ENCODE measurements at regions not wholly inside any gene's neighbourhood (a gene's known extent, or its start where the extent isn't known, plus 50 kb on each side); places are given as distances from the start of the nearest gene placed in this dataset.

DNA sequence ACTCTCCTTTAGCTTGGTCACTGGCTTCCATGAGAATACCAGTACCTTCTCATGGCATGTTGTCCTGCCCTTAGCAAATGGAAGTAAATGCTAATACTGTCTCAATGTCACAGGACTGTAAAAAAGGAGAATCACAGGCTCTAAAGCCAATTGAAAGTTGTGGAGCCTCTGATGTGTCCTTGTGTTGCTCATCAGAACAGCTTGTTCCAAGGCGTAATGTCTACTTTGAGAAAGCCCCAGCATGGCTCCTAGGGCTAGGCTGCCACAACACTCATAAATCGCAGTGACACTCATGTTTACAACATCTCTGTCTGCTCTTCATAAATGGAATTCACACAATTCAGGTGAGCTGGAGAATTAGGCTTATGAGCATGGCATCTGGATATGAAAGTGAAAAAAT is 94.9 kb downstream of the ACTL7B start:
- Histone ChIP-seq H3K4me3 (no peak overlapping the region), H3K27me3 (ENCODE audit: insufficient read depth in 3 of 3, low read length in 2 of 3) (no peaks in the 10 kb centered on the region), H3K9me3 (no peaks in the 10 kb centered on the region), H3K4me1 (no peaks in the 10 kb centered on the region), H3K36me3 (ENCODE audit: insufficient read depth in 1 of 2, low read depth in 1 of 2) (no peaks in the 10 kb centered on the region), H3K27ac (no peak overlapping the region)
- WGBS, 3 donors = 93 to 97% (median 95%) methylated on average over 2 of the region's 2 CpGs
- ATAC-seq = peak in 2 of 4 donors; percentile 62 to 74
- TF ChIP-seq, protein P1, sequence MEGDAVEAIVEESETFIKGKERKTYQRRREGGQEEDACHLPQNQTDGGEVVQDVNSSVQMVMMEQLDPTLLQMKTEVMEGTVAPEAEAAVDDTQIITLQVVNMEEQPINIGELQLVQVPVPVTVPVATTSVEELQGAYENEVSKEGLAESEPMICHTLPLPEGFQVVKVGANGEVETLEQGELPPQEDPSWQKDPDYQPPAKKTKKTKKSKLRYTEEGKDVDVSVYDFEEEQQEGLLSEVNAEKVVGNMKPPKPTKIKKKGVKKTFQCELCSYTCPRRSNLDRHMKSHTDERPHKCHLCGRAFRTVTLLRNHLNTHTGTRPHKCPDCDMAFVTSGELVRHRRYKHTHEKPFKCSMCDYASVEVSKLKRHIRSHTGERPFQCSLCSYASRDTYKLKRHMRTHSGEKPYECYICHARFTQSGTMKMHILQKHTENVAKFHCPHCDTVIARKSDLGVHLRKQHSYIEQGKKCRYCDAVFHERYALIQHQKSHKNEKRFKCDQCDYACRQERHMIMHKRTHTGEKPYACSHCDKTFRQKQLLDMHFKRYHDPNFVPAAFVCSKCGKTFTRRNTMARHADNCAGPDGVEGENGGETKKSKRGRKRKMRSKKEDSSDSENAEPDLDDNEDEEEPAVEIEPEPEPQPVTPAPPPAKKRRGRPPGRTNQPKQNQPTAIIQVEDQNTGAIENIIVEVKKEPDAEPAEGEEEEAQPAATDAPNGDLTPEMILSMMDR (IDR thresholded peaks at IDR 0.05) = no peak
- no peak for DNase-seq
- intact Hi-C loops (cut with DNase I) = loop anchor here in 1 of 2 donors (5.0 kb wide), 2 partner anchors 1274 to 1294 kb away; partner anchors contain the start of gene KLF4

DNA sequence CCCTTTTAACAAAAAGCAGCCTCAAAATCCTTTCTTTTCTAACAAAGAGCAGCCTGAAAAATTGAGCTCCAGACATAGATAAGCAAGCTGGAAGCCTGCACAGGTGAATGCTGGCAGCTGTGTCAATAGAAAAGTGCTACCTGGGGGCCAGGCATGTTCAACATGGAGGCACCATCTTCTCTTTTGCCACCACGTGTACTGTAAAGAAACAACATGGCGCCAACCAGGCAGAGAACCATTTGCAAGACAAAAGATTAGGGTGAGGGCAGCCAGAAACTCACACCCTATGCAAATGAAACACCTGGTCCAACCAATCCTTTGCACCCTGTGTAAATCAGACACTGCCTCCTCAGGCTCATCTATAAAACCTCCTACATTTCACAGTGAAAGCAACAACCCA is 96.0 kb downstream of the ACTL7B start:
- ATAC-seq = no peak
- TF ChIP-seq, protein P1 (IDR thresholded peaks at IDR 0.05) = no peak
- Histone ChIP-seq H3K36me3 (ENCODE audit: insufficient read depth in 1 of 2, low read depth in 1 of 2) (no peaks in the 10 kb centered on the region), H3K9me3 (no peaks in the 10 kb centered on the region), H3K27me3 (ENCODE audit: insufficient read depth in 3 of 3, low read length in 2 of 3) (no peaks in the 10 kb centered on the region), H3K4me1 (no peaks in the 10 kb centered on the region), H3K4me3 (no peak overlapping the region), H3K27ac (no peak overlapping the region)
- DNase-seq = no peak
- 89 to 92% (median 92%) methylated on average over 2 of the region's 2 CpGs for WGBS, 3 donors
- intact Hi-C loops (cut with DNase I) = loop anchor here (5.0 kb wide), 3 partner anchors 1273 to 1298 kb away; partner anchors contain the start of gene KLF4 (in 1 of the 2)

DNA sequence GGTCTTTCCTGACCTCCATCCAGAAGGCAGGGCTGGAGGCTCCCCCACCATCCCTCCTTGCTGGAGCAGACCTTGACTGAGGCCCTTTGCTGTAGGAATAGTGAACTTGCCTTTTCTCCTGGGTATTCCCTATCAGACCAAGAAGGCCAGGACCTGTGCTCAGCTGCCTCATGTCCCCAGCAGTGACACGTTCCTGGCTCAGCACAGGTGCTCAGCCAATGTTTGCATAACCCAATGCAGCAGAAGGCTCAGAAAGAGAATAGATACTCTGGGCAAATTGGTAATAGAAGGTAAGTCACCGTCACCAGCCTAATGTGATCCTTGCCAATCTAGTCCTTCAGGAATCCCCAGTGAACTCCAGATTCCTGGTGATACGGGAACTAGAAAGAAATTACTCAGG is 96.4 kb downstream of the ACTL7B start:
- TF ChIP-seq, protein P1 (IDR thresholded peaks at IDR 0.05) = no peak
- intact Hi-C loops (cut with DNase I) = loop anchor here in 1 of 2 donors (5.0 kb wide), 1 partner anchor 1297 kb away; no protein-coding TSS in a partner anchor
- no peak for ATAC-seq
- no peaks in the 10 kb centered on the region for H3K36me3 ChIP-seq (ENCODE audit: insufficient read depth in 1 of 2, low read depth in 1 of 2)
- H3K27ac ChIP-seq = no peak overlapping the region
- H3K27me3 ChIP-seq (ENCODE audit: insufficient read depth in 3 of 3, low read length in 2 of 3) = no peaks in the 10 kb centered on the region
- H3K9me3 ChIP-seq = no peaks in the 10 kb centered on the region
- DNase-seq = no peak
- WGBS, 3 donors = 90 to 93% (median 91%) methylated on average over 3 of the region's 3 CpGs
- H3K4me1 ChIP-seq = no peaks in the 10 kb centered on the region
- no peak overlapping the region for H3K4me3 ChIP-seq

DNA sequence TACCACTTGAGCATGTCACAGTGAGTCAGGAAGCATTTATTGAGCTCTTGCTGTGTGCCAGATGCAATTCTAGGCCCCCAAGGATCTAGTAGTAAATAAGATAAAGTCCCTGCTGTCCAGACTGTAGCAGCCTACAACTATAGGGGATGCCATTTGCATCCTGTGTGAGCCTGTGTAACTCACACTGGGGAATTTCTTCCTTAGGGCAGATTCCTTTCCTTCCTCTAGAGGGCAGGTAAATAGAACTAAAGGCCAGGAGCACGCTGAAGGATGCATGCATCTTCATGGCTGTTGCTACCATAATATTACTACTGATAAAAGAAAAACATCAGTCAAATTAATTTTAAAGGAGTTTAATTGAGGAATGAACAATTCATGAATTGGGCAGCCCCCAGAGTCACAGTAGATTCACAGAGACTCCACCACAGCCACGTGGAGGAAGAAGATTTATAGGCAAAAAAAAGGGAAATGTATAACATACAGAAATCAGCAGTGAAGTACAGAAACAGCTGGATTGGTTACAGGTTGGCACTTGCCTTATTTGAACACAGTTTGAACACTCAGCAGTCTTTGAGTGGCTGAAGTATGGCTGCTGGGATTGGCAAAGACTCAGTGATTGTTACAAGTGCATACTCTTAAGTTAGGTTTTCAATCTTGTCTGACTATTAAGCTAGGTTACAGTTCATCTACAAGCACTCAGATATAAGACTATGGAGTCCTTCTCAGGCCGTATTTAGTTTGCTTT is 98.9 kb downstream of the ACTL7B start:
- Histone ChIP-seq H3K9me3 (no peaks in the 10 kb centered on the region), H3K4me3 (no peak overlapping the region), H3K27ac (no peak overlapping the region), H3K27me3 (ENCODE audit: insufficient read depth in 3 of 3, low read length in 2 of 3) (no peaks in the 10 kb centered on the region), H3K4me1 (no peaks in the 10 kb centered on the region), H3K36me3 (ENCODE audit: insufficient read depth in 1 of 2, low read depth in 1 of 2) (no peaks in the 10 kb centered on the region)
- WGBS, 3 donors = 61 to 67% (median 62%) methylated on average over 3 of the region's 3 CpGs
- intact Hi-C loops (cut with DNase I) = loop anchor here in 1 of 2 donors (5.0 kb wide), 1 partner anchor 1295 kb away; no protein-coding TSS in a partner anchor
- DNase-seq = no peak
- TF ChIP-seq, protein P1 (IDR thresholded peaks at IDR 0.05) = no peak
- ATAC-seq = no peak
